ENCODE measurements at regions not wholly inside any gene's neighbourhood (a gene's known extent, or its start where the extent isn't known, plus 50 kb on each side); places are given as distances from the start of the nearest gene placed in this dataset.

DNA sequence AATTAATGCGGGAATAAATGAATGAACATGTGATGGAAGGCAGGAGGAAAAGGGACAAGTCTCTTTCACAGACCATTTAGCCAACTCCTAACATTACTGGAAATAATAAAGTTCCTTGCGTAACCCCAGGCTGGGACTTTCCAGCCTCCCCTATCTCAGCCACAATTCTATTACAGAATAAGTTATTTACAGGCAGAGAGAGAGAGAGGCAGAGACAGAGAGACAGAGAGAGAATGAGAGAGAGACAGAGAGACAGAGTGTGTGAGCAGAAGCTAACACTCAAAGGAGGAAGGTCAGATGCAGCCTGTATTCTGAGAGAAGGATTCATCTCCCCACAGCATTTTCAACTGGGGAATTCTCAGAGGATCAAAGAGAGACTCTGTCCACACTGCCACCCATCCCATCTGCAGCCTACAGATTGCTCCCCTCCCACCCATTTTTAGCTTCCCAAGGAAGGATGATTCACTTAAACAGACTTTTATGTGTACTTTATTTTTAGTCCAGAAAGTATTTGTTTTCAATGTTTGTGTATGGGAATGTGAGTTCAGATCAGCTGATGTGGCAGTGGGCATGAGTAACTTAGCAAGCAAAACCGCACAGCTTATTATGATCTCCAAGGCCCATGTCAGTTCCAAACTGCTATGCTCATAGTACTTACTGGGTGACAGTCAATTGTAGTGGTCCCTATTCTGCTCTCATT, 165.7 kb downstream of the CAND1 start:
- TF ChIP-seq YY1 (IDR thresholded peaks at IDR 0.05; ENCODE audit: insufficient read depth, insufficient read length) (no peak), ZNF274 (IDR thresholded peaks at IDR 0.05; ENCODE audit: low read depth, low read length) (no peak), SUZ12 (IDR thresholded peaks at IDR 0.05; ENCODE audit: extremely low read depth, insufficient read depth, insufficient read length) (no peak)
